ENCODE measurements at regions not wholly inside any gene's neighbourhood (a gene's known extent, or its start where the extent isn't known, plus 50 kb on each side); places are given as distances from the start of the nearest gene placed in this dataset.

GRCh38 chr10:112004075-112004474, 179.5 kb downstream of the GPAM start:
- TF ChIP-seq CTCF (conservative IDR thresholded peaks at IDR 0.05) (no peak), EZH2 (IDR thresholded peaks at IDR 0.05; ENCODE audit: low read depth) (no peak)
